HG03103 (cell line): ENCODE measurements at regions not wholly inside any gene's neighbourhood (a gene's known extent, or its start where the extent isn't known, plus 50 kb on each side); places are given as distances from the start of the nearest gene placed in this dataset.
"Not testable (repeated sequence)": the region's sequence is repeated elsewhere in the genome, so short reads cannot be mapped to it uniquely, and the experiment has no call there.

Source experiments
- ATAC-seq: cut with Tn5 transposase; IDR thresholded peaks from one replicate; pipeline ENCODE4 v1.9.1; 2021; ENCODE audit warnings: low read depth; ENCODE audit not compliant: unreplicated experiment

GRCh38 chr4:85018983-85019382 lies 52.5 kb upstream of the WDFY3 start:
- ATAC-seq = no peak

GRCh38 chr4:85019411-85019810 lies 52.9 kb upstream of the WDFY3 start:
- no peak for ATAC-seq

DNA sequence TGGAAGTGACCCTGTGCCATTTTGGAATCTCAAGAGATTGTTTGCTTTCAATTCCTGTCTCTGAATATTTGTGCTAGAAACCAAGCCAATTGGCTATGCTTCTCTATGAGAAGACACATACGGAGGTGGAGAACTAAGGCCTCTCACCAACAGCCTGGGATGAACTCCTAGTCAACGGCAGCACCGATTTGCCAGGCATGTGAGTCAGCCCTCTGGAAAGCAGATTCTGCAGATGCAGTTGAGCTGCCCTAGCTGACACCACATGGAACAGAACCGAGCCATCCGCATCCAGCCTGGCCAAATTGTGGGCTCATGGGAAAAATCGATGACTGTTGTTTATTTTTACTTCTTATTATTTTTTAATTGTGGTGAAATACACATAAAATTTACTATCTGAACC lies 58.2 kb upstream of the WDFY3 start:
- ATAC-seq = no peak

- ATAC-seq = no peak
These were observed 62.4 kb upstream of the WDFY3 start for GRCh38 chr4:85028910-85029309.

GRCh38 chr4:85029453-85029852 lies 63.0 kb upstream of the WDFY3 start:
- no peak for ATAC-seq

DNA sequence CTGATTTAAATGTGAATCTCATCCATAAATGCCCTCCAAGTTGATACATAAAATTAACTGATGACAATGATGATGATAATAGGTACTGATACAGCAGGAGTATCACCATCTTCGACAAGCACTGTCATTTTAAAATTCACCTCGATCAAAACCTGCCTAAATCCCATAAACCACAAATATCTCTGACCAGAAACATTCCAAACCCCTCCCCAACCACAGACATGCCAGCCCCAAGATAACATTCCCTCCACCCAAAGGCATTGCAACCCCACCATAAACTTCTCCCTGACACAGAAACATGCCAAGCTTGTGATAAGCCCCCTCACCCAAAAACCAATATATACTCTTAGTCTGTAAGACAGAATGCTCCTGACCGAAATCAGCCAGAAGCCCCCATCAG lies 63.7 kb upstream of the WDFY3 start:
- no peak for ATAC-seq

DNA sequence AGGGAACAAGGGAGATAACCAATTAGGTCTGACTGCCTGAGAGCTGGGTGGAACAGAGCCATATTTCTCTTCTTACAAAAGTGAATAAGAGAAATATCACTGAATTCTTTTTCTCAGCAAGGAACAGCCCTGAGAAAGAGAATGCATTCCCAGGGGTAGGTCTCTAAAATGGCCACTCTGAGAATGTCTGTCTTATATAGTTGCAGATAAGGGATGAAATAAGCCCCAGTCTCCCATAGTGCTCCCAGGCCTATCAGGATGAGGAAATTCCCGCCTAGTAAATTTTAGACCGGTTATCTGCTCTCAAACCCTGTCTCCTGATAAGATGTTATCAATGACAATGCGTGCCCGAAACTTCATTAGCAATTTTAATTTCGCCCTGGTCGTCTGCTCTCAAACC lies 67.3 kb upstream of the WDFY3 start:
- not testable (repeated sequence) for ATAC-seq

GRCh38 chr4:85039526-85039925 lies 73.0 kb upstream of the WDFY3 start:
- ATAC-seq = no peak

- not testable (repeated sequence) for ATAC-seq
These were observed 77.5 kb upstream of the WDFY3 start for GRCh38 chr4:85043812-85044496.

DNA sequence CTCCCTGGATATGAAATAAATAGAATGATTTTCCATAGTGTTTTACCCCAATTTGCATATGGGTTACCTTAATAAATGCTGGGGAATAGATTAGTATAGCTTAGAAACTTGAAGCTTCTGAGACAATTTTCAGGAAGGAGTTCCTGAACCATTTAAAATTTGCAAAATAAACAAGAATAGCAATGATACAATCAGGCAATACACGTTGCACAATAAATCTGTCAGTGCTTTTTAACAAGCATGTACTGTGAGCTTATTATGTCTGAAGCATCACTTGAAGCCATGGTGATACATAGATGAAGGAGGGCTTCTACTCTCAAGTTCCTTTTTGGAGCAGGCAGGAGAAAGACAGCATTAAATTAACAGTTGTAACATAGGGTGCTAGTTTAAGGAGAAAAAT lies 84.2 kb upstream of the WDFY3 start:
- ATAC-seq = no peak

GRCh38 chr4:85051526-85051925 lies 85.0 kb upstream of the WDFY3 start:
- ATAC-seq = no peak

- ATAC-seq = not testable (repeated sequence)
These were observed 88.4 kb upstream of the WDFY3 start for GRCh38 chr4:85054925-85055324.

DNA sequence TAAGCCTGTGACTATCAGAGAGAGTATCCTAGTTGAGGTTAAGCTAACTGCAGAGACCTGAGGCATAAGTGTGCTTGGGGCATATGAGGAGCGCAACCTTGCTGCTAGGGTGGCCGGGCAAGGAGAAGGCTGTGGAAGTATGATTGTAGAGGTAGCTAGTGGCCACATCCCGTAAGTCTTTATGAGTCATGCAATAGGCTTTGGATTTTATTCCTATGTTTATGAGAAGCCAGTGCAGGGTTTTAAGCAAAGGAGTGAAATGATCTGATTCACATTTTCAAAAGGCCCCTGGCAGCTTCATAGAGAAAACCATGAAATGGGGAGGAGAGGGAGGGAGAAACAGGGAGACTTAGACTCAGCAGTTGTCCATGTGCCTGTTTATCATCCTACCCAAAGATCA lies 92.1 kb upstream of the WDFY3 start:
- ATAC-seq = no peak

DNA sequence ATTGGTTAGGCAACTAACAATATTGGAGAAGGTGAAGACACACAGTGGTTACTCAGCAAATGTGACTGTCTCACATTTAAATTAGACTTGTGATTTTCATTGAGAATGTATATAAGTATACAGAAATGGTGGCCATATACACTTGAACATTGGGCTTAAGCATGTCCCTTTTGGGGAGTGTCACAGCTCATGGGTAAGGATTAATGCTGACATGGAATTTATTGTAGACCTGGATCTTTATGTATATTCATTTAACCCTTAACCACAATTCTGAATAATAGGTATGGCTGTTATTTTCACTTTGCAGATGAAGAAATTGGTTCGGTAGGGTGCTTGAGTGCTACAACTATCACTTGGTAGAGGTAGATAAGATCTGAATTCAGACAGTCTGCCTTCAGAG lies 95.5 kb upstream of the WDFY3 start:
- ATAC-seq = no peak

DNA sequence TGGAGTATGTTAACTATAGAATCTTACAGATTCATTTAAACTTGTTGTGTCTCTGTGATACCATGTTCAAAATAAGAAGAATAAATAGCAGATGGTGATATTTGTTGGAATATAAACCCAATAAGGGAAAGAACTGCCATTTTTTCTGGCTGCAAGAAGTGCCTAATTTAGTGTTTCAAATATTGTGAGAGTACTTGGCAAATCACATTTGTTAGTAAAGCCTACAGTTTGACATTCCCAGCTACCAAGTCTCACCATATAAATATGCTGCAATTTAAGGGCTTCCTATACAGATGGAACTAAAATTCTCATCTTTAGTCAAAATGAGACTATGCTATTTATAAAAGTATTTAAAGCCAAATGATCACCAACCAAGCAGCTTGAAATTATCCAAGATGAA lies 96.0 kb upstream of the WDFY3 start:
- no peak for ATAC-seq

- no peak for ATAC-seq
These were observed 100.9 kb upstream of the WDFY3 start for GRCh38 chr4:85067342-85067741.

DNA sequence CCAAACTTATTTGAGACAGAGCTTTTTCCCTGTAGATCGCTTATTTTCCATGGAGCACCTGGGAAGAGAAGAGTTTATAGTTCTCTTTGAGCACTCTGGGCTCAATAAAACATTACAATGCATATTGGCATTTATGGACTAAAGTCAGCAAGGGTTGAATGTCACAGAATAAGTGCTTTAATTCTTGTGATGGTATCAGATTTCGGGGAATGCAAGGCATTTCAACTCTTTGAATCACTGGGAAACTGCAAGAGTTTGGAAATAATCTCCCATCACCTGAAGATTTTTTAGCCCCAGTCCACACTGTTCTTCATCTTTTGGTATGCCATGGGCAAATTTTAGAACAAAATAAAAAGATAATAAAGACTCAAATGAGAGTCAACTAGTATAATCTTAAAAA lies 111.5 kb upstream of the WDFY3 start:
- no peak for ATAC-seq

- ATAC-seq = no peak
These were observed 114.7 kb upstream of the WDFY3 start for GRCh38 chr4:85081196-85081595.

DNA sequence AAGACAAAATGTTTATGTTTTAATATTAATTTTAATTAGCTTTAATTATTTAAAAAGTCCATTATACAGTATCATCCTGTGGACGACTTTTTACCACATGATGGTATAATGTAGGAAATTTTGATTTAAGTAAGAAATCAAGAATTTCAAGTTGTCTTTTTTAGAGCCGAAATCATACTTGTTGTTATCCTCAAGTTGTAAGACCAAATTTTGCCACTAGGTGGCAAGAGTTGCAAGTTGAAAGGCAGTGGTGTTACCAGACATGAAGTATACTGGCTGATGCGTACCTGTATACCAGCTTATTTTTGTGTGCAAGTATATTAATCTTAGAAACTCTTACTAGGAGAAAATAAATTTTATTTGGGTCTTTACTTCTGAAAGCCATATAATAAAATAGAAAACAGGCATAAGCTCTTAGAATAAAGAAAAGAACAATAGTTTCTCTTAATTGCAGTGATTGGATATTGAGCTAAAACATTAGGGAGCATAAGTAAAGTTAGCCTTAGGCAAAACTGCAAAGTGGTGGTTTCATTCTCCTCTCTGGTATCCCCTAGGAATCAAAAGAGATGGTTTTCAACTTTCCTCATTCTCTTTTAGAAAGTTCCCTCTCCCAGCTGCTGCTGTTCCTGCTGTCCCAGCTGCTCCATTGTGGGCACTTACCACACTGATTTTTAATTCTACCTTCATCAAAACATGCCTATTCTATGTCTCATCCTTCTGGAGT lies 118.0 kb upstream of the WDFY3 start:
- peak; percentile 80 for ATAC-seq

DNA sequence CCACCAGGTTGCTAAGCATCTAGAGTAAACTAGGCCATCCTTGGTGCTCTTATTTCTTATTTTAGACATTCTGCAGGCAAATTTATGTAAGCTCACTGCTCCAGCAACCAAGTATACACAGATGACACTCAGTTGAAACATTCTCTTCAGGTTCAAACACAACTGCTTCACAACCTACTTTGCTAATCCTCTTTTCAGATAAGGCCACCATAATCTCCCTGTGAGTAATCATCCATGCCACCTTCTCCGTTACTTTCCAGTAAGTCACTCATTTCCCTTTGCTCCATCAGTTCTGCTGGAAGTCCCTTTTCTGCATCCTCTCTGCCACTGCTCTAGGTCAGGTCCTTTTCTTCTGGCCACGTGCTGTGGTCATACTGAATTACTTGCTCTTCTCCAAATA lies 120.2 kb upstream of the WDFY3 start:
- no peak for ATAC-seq

GRCh38 chr4:85092536-85092935 lies 126.0 kb upstream of the WDFY3 start:
- ATAC-seq = no peak

DNA sequence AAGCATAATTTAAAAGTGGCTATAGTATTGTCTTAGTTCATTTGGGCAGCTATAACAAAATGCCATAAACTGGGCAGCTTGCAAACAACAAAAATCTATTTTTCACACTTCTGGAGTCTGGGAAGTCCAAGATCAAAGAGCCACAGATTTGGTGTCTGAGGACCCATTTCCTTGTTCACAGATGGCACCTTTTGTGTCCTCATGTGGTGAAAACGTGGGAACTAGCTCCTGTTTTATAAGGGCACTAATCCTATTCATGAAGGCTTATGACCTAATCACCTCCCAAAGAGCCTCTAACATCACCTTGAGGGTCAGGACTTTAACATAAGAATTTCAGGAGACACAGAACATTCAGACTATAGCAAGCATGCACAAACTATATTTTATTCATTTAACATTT lies 126.5 kb upstream of the WDFY3 start:
- ATAC-seq = no peak
